ENCODE measurements at regions not wholly inside any gene's neighbourhood (a gene's known extent, or its start where the extent isn't known, plus 50 kb on each side); places are given as distances from the start of the nearest gene placed in this dataset.

- no peak for DNase-seq (ENCODE audit: low read depth)
Observed at GRCh38 chrY:8562456-8563090, 774.7 kb upstream of the TSPY4 start.

- no peak for DNase-seq (ENCODE audit: low read depth)
Observed at GRCh38 chrY:8564421-8564820, 772.8 kb upstream of the TSPY4 start.

- no peak for DNase-seq (ENCODE audit: low read depth)
Observed at GRCh38 chrY:8566198-8566597, 771.1 kb upstream of the TSPY4 start.

- no peak for DNase-seq (ENCODE audit: low read depth)
Observed at GRCh38 chrY:8570384-8570783, 766.9 kb upstream of the TSPY4 start.

- DNase-seq (ENCODE audit: low read depth) = no peak
Observed at GRCh38 chrY:8572916-8573315, 764.3 kb upstream of the TSPY4 start.

GRCh38 chrY:8582277-8582850, 754.9 kb upstream of the TSPY4 start:
- DNase-seq (ENCODE audit: low read depth) = no peak

GRCh38 chrY:8583191-8583590, 754.1 kb upstream of the TSPY4 start:
- no peak for DNase-seq (ENCODE audit: low read depth)

- DNase-seq (ENCODE audit: low read depth) = no peak
Observed at GRCh38 chrY:8590641-8591040, 746.6 kb upstream of the TSPY4 start.

GRCh38 chrY:8591821-8592516, 745.3 kb upstream of the TSPY4 start:
- DNase-seq (ENCODE audit: low read depth) = no peak

GRCh38 chrY:8594657-8595056, 742.6 kb upstream of the TSPY4 start:
- DNase-seq (ENCODE audit: low read depth) = no peak

- DNase-seq (ENCODE audit: low read depth) = no peak
Observed at GRCh38 chrY:8599141-8599540, 738.1 kb upstream of the TSPY4 start.

- no peak for DNase-seq (ENCODE audit: low read depth)
Observed at GRCh38 chrY:8610620-8611019, 726.6 kb upstream of the TSPY4 start.

- no peak for DNase-seq (ENCODE audit: low read depth)
Observed at GRCh38 chrY:8611815-8612214, 725.4 kb upstream of the TSPY4 start.

GRCh38 chrY:8618302-8618701, 719.0 kb upstream of the TSPY4 start:
- DNase-seq (ENCODE audit: low read depth) = no peak

GRCh38 chrY:8622156-8622555, 715.1 kb upstream of the TSPY4 start:
- no peak for DNase-seq (ENCODE audit: low read depth)

- no peak for DNase-seq (ENCODE audit: low read depth)
Observed at GRCh38 chrY:8622856-8623255, 714.4 kb upstream of the TSPY4 start.

GRCh38 chrY:8629636-8630035, 707.6 kb upstream of the TSPY4 start:
- DNase-seq (ENCODE audit: low read depth) = no peak

- DNase-seq (ENCODE audit: low read depth) = no peak
Observed at GRCh38 chrY:8638111-8638510, 699.2 kb upstream of the TSPY4 start.

- no peak for DNase-seq (ENCODE audit: low read depth)
Observed at GRCh38 chrY:8644926-8645325, 692.3 kb upstream of the TSPY4 start.

- no peak for DNase-seq (ENCODE audit: low read depth)
Observed at GRCh38 chrY:8652445-8652844, 684.8 kb upstream of the TSPY4 start.

GRCh38 chrY:8655017-8655416, 682.2 kb upstream of the TSPY4 start:
- DNase-seq (ENCODE audit: low read depth) = no peak

- no peak for DNase-seq (ENCODE audit: low read depth)
Observed at GRCh38 chrY:8656101-8656500, 681.2 kb upstream of the TSPY4 start.

GRCh38 chrY:8656515-8656914, 680.7 kb upstream of the TSPY4 start:
- DNase-seq (ENCODE audit: low read depth) = no peak

GRCh38 chrY:8659721-8660120, 677.5 kb upstream of the TSPY4 start:
- DNase-seq (ENCODE audit: low read depth) = no peak

Data from HS-5 (cell line).